H1 (cell line): ENCODE measurements at regions not wholly inside any gene's neighbourhood (a gene's known extent, or its start where the extent isn't known, plus 50 kb on each side); places are given as distances from the start of the nearest gene placed in this dataset.

ENCODE experiments used
- CREB1 ChIP-seq: IDR thresholded peaks from 2 replicates; pipeline ENCODE4 v1.6.1; 2012; ENCODE audit warnings: inconsistent platforms
- TF ChIP-seq, protein P1 (sequence below): IDR thresholded peaks from 2 replicates; pipeline ENCODE4 v1.6.1; 2012; ENCODE audit warnings: low read length, inconsistent platforms

DNA sequence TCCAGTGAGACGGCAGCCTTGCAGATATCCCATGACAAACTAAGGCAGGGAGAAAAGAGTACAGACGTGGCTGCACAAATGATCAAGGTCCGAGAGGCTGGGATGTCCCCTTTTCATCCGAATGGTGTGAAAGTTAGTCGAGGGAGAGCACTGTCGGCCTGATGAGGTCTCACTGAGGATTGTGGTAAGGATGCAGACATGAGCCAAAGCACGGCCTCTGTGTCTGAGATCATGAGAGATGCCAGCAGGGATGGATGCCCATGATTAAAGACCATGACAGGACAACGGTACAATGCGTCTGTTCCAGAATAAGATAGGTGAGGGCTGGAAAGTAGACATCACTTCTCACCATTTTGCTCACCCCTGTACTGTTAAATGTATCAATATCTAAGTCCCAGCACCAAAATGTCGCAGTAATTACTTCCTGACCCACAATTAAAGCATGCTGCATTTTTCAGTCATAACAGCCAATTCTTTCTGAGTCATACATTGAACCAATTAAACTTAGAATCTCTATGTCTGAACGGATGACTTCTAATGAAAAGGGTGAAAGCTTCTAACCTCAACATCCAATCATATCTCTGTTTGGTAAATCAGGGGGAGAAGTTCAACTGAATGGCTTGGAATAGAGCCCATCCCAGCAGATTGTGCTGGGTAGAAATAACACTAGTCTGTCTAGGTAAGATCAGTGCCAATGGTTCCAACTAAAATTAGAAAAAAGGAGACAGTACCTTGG lies 249.6 kb upstream of the SOX5 start (continued):
- no peak for TF ChIP-seq CREB1
- TF ChIP-seq, protein P1, sequence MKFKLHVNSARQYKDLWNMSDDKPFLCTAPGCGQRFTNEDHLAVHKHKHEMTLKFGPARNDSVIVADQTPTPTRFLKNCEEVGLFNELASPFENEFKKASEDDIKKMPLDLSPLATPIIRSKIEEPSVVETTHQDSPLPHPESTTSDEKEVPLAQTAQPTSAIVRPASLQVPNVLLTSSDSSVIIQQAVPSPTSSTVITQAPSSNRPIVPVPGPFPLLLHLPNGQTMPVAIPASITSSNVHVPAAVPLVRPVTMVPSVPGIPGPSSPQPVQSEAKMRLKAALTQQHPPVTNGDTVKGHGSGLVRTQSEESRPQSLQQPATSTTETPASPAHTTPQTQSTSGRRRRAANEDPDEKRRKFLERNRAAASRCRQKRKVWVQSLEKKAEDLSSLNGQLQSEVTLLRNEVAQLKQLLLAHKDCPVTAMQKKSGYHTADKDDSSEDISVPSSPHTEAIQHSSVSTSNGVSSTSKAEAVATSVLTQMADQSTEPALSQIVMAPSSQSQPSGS = no peak
